Neural progenitor cell (in vitro differentiated cells): ENCODE measurements at regions not wholly inside any gene's neighbourhood (a gene's known extent, or its start where the extent isn't known, plus 50 kb on each side); places are given as distances from the start of the nearest gene placed in this dataset.

Experiments used
- EZH2 ChIP-seq: fragments of 200-600 bp; sonication (generic); IDR thresholded peaks from 2 replicates; pipeline ENCODE4 v1.6.1; 2017; ENCODE audit warnings: antibody characterized with exemption, mild to moderate bottlenecking, moderate library complexity
- EZH2phosphoT487 ChIP-seq: fragments of 200-600 bp; sonication (generic); IDR thresholded peaks from 2 replicates; pipeline ENCODE4 v1.6.1; 2017; ENCODE audit warnings: antibody characterized with exemption
- TF ChIP-seq, protein P1 (sequence below): fragments of 200-600 bp; sonication (generic); IDR thresholded peaks from 2 replicates; pipeline ENCODE4 v1.5.1; 2017; ENCODE audit warnings: antibody characterized with exemption, mild to moderate bottlenecking

DNA sequence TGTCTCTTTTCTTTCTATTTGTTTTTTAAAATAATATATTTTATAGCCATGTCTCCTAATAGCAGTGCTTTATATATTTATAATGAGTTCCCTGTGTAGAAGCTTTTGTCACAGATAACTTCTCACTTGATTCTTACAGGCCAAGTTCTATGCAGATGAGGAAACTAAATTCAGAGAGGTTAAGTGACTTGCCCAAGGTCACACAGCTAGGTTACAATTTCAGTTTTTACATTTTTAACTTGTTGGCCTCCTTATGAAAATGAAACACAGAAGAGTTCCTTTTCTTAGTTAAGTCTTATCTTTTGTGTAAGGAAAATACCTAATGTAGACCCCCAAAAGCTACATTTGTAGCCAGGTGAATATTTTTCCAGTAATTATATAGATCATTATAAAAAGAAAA, 83.3 kb upstream of the SOX2 start:
- TF ChIP-seq, protein P1, sequence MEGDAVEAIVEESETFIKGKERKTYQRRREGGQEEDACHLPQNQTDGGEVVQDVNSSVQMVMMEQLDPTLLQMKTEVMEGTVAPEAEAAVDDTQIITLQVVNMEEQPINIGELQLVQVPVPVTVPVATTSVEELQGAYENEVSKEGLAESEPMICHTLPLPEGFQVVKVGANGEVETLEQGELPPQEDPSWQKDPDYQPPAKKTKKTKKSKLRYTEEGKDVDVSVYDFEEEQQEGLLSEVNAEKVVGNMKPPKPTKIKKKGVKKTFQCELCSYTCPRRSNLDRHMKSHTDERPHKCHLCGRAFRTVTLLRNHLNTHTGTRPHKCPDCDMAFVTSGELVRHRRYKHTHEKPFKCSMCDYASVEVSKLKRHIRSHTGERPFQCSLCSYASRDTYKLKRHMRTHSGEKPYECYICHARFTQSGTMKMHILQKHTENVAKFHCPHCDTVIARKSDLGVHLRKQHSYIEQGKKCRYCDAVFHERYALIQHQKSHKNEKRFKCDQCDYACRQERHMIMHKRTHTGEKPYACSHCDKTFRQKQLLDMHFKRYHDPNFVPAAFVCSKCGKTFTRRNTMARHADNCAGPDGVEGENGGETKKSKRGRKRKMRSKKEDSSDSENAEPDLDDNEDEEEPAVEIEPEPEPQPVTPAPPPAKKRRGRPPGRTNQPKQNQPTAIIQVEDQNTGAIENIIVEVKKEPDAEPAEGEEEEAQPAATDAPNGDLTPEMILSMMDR = no peak
- TF ChIP-seq EZH2 = no peak
- TF ChIP-seq EZH2phosphoT487 = no peak
